ENCODE measurements at regions not wholly inside any gene's neighbourhood (a gene's known extent, or its start where the extent isn't known, plus 50 kb on each side); places are given as distances from the start of the nearest gene placed in this dataset.
"Not testable (repeated sequence)": the region's sequence is repeated elsewhere in the genome, so short reads cannot be mapped to it uniquely, and the experiment has no call there.

DNA sequence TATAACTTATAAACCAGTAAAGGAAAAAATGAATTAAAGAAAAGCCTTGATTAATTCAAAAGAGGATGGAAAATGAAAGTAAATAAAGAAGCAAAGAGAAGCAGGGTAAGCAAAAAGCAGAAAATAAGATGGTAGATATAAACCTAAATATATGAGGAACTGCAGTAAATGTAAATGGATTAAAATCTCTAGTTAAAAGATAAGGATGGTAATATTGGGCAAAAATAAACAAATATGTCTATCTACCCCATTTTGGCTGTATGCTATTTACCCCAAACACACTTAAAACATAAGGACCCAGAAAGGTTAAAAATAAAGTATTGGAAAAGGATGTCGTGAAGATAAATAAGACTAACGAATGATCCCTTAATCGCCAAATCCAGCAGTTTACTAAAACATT is 161.9 kb downstream of the FOXD2 start:
- no CpG with 5 or more reads among the region's 3 CpGs for WGBS (ENCODE audit: insufficient coverage)
- TF ChIP-seq, protein P1, sequence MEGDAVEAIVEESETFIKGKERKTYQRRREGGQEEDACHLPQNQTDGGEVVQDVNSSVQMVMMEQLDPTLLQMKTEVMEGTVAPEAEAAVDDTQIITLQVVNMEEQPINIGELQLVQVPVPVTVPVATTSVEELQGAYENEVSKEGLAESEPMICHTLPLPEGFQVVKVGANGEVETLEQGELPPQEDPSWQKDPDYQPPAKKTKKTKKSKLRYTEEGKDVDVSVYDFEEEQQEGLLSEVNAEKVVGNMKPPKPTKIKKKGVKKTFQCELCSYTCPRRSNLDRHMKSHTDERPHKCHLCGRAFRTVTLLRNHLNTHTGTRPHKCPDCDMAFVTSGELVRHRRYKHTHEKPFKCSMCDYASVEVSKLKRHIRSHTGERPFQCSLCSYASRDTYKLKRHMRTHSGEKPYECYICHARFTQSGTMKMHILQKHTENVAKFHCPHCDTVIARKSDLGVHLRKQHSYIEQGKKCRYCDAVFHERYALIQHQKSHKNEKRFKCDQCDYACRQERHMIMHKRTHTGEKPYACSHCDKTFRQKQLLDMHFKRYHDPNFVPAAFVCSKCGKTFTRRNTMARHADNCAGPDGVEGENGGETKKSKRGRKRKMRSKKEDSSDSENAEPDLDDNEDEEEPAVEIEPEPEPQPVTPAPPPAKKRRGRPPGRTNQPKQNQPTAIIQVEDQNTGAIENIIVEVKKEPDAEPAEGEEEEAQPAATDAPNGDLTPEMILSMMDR (IDR thresholded peaks at IDR 0.05), result no peak
- Mint-ChIP-seq H3K4me3 (no peak overlapping the region), H3K9me3 (peaks cover 7 to 14% of the 10 kb centered on the region in 2 donors), H3K27ac (no peak overlapping the region), H3K4me1 (no peaks in the 10 kb centered on the region), H3K27me3 (ENCODE audit: low read depth in 2 of 2) (peaks cover 22 to 56% of the 10 kb centered on the region in 2 donors), H3K36me3 (peaks cover 15% of the 10 kb centered on the region)
- ATAC-seq (no peak), DNase-seq (no peak)
- intact Hi-C loops (cut with micrococcal nuclease), result no loop called here
- Histone ChIP-seq H3K4me1 (ENCODE audit: control insufficient read depth, insufficient read depth, low read length) (no peaks in the 10 kb centered on the region), H3K9me3 (ENCODE audit: control insufficient read depth, insufficient read depth, low read length) (no peaks in the 10 kb centered on the region), H3K4me3 (ENCODE audit: low read length) (no peak overlapping the region), H3K27ac (ENCODE audit: low read length) (no peak overlapping the region), H3K27me3 (ENCODE audit: control insufficient read depth, insufficient read depth, low read length) (peaks cover 3% of the 10 kb centered on the region), H3K36me3 (ENCODE audit: control insufficient read depth, insufficient read depth, low read length) (no peaks in the 10 kb centered on the region)

DNA sequence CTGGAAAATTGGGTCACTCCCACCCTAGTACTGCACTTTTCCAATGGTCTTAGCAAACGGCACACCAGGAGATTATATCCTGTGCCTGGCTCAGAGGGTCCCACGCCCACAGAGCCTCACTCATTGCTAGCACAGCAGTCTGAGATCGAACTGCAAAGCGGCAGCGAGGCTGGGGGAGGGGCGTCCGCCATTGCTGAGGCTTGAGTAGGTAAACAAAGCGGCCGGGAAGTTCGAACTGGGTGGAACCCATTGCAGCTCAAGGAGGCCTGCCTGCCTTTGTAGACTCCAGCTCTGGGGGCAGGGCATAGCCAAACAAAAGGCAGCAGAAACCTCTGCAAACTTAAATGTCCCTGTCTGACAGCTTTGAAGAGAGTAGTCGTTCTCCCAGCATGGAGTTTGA is 164.6 kb downstream of the FOXD2 start:
- H3K27me3 ChIP-seq (ENCODE audit: control insufficient read depth, insufficient read depth, low read length); H3K4me1 Mint-ChIP-seq; H3K4me3 Mint-ChIP-seq; H3K4me1 ChIP-seq (ENCODE audit: control insufficient read depth, insufficient read depth, low read length); H3K36me3 ChIP-seq (ENCODE audit: control insufficient read depth, insufficient read depth, low read length); ATAC-seq; H3K27ac ChIP-seq (ENCODE audit: low read length); H3K27ac Mint-ChIP-seq; DNase-seq; H3K4me3 ChIP-seq (ENCODE audit: low read length); intact Hi-C loops (cut with micrococcal nuclease); H3K9me3 ChIP-seq (ENCODE audit: control insufficient read depth, insufficient read depth, low read length): not testable (repeated sequence)
- peaks cover 15% of the 10 kb centered on the region for H3K36me3 Mint-ChIP-seq
- 93% methylated on average over 11 of the region's 11 CpGs for WGBS (ENCODE audit: insufficient coverage)
- H3K27me3 Mint-ChIP-seq (ENCODE audit: low read depth in 2 of 2), result peaks cover 19 to 54% of the 10 kb centered on the region in 2 donors
- H3K9me3 Mint-ChIP-seq, result peaks cover 7 to 21% of the 10 kb centered on the region in 2 donors

DNA sequence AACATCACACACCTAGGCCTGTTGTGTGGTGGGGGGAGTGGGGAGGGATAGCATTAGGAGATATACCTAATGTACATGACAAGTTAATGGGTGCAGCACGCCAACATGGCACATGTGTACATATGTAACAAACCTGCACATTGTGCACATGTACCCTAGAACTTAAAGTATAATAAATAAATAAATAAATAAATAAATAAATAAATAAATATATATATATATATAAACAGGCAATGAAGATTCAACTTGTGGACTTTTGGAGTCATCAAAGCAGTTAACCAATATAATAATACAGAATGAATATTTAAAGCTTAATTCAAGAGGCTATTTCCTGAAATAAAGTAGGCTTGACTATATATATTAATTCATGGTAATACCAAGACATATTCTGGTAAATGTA is 167.0 kb downstream of the FOXD2 start:
- H3K4me3 Mint-ChIP-seq, H3K4me1 Mint-ChIP-seq: not testable (repeated sequence)
- H3K9me3 Mint-ChIP-seq, result peaks cover 2 to 12% of the 10 kb centered on the region in 2 donors

DNA sequence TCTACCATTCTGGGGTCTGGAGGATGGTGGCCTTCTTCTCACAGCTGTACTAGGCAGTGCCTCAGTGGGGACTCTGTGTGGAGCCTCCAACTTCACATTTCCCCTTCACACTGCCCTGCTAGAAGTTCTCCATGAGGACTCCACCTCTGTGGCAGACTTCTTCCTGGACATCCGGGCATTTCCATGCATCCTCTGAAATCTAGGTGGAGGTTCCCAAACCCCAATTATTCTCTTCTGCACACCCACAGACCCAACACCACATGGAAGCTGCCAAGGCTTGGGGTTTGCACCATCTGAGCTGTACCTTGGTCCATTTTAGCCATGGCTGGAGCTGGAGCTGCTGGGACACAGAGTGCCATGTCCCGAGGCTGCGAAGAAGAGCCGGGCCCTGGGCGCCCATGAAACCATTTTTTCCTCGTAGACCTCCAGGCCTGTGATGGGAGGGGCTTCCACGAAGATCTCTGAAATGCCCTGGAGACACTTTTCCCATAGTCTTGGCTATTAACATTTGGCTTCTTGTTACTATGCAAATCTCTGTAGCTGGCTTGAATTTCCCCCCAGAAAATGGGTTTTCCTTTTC is 170.5 kb downstream of the FOXD2 start:
- Mint-ChIP-seq H3K9me3 (peaks cover 0 to 6% of the 10 kb centered on the region in 2 donors), H3K27me3 (ENCODE audit: low read depth in 2 of 2) (peaks cover 6 to 24% of the 10 kb centered on the region in 2 donors), H3K27ac (no peak overlapping the region), H3K4me3 (no peak overlapping the region), H3K36me3 (no peaks in the 10 kb centered on the region), H3K4me1 (no peaks in the 10 kb centered on the region)
- H3K4me1 ChIP-seq (ENCODE audit: control insufficient read depth, insufficient read depth, low read length), result no peaks in the 10 kb centered on the region
- no peak overlapping the region for H3K27ac ChIP-seq (ENCODE audit: low read length)
- intact Hi-C loops (cut with micrococcal nuclease), result no loop called here
- DNase-seq (no peak), ATAC-seq (no peak)
- H3K36me3 ChIP-seq (ENCODE audit: control insufficient read depth, insufficient read depth, low read length), result no peaks in the 10 kb centered on the region
- no peak overlapping the region for H3K4me3 ChIP-seq (ENCODE audit: low read length)
- peaks cover 7% of the 10 kb centered on the region for H3K9me3 ChIP-seq (ENCODE audit: control insufficient read depth, insufficient read depth, low read length)
- no peaks in the 10 kb centered on the region for H3K27me3 ChIP-seq (ENCODE audit: control insufficient read depth, insufficient read depth, low read length)
- TF ChIP-seq, protein P1 (IDR thresholded peaks at IDR 0.05), result no peak
- 88% methylated on average over 7 of the region's 7 CpGs for WGBS (ENCODE audit: insufficient coverage)

More for the DNA sequence above, 167.0 kb downstream of the FOXD2 start:
- H3K27ac Mint-ChIP-seq; DNase-seq; H3K36me3 Mint-ChIP-seq; H3K4me3 ChIP-seq (ENCODE audit: low read length); ATAC-seq; H3K4me1 ChIP-seq (ENCODE audit: control insufficient read depth, insufficient read depth, low read length); H3K27me3 ChIP-seq (ENCODE audit: control insufficient read depth, insufficient read depth, low read length); H3K9me3 ChIP-seq (ENCODE audit: control insufficient read depth, insufficient read depth, low read length); intact Hi-C loops (cut with micrococcal nuclease); H3K27ac ChIP-seq (ENCODE audit: low read length); H3K36me3 ChIP-seq (ENCODE audit: control insufficient read depth, insufficient read depth, low read length): not testable (repeated sequence)
- H3K27me3 Mint-ChIP-seq (ENCODE audit: low read depth in 2 of 2), result peaks cover 14 to 43% of the 10 kb centered on the region in 2 donors
- no CpG with 5 or more reads among the region's 1 CpG for WGBS (ENCODE audit: insufficient coverage)
